Kidney capillary endothelial cell (primary cell): ENCODE measurements at regions not wholly inside any gene's neighbourhood (a gene's known extent, or its start where the extent isn't known, plus 50 kb on each side); places are given as distances from the start of the nearest gene placed in this dataset.
A peak's percentile ranks its signal among the peaks of the same experiment; 100 is the strongest.

Experiments
- DNase-seq: peaks from one replicate; pipeline ENCODE4 v3.0.0-alpha.2; 2018; ENCODE audit warnings: low spot score

- no peak for DNase-seq
Observed at GRCh38 chr1:58862728-58863385, 79.0 kb upstream of the JUN start.

DNA sequence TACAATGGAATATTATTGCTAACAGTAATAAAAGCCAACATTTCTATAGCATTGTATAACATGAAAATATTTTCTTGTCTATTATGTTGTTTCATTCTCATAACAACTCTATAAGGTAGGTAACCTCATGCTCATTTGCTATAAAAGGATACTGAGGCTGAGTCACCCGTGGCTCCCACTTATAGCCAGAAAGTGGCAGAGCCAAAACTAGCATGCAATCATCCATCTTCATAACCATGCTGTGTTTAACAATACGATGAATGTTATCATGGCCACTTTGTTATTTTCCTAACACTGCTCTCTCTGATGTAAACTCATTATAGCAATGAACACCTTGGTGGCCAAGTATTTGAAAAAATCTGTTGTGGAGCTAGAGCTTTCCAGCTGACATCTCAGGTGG is 80.8 kb upstream of the JUN start:
- no peak for DNase-seq

GRCh38 chr1:58866578-58866977 is 82.7 kb upstream of the JUN start:
- no peak for DNase-seq

- DNase-seq = no peak
Observed at GRCh38 chr1:58869638-58870297, 85.9 kb upstream of the JUN start.

- DNase-seq = no peak
Observed at GRCh38 chr1:58870298-58870676, 86.4 kb upstream of the JUN start.

- no peak for DNase-seq
Observed at GRCh38 chr1:58874342-58874741, 90.5 kb upstream of the JUN start.

DNA sequence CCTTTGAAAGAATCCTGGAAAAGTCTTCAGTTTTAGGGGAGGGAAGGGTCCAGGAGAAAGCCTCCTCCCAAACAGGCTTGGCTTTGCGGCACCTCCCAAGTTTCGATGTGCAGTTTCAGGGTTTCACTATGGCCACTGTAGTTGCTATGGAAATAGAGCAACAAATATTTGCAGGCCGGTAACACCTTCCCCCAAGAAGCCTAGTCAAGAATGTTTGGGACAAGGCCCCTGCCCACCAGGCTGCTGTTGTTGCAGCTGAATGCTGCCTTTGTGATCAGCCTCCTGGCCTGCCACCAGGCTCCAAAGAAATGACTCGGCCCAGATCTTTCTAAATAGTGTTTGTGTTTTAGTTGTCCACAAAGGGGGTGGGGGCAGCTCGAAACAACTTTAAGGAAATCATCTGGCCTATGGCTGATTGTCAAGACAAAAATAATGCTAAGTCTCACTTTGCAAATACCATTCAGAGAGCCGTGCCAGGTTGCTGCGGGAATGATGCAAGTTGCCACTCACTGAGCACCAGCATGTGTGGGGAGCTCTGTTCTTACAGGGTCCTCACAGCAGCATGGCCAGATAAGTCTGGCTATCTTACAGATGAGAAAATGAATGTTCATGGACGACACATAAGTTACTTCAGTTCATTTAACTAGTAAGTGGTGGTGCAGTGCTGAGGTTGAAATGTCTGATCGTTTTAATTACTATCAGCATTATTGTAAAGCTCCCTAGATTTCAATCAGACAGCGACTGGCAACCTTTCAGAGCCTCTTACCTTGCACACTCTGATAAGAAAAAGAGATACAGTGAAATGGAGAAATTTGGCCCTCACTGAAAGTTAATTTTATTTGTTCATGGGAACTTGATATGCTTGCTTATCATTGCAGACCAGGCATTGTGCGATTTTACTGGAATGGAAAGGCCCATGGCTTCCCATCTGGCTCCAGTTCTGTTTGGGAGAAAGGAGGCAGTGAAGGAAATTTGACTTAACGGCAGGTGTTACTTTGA is 91.2 kb upstream of the JUN start:
- DNase-seq = no peak

DNA sequence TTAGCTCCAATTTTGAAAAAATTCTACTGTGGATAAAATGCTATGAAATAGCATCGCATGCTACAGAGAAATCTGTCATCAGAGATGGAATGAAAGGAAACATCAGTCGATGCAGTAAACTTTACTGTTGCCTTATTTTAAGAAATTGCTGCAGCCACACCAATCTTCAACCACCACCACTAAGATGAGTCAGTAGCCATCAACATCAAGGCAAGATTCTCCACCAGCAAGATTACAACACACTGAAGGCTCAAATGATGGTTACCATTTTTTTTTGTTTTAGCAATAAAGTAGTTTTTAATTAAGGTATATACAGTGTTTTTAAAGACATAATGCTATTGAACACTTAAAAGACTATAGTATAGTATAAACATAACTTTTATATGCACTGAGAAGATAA is 95.6 kb upstream of the JUN start:
- DNase-seq = no peak

- no peak for DNase-seq
Observed at GRCh38 chr1:58880592-58880991, 96.7 kb upstream of the JUN start.

DNA sequence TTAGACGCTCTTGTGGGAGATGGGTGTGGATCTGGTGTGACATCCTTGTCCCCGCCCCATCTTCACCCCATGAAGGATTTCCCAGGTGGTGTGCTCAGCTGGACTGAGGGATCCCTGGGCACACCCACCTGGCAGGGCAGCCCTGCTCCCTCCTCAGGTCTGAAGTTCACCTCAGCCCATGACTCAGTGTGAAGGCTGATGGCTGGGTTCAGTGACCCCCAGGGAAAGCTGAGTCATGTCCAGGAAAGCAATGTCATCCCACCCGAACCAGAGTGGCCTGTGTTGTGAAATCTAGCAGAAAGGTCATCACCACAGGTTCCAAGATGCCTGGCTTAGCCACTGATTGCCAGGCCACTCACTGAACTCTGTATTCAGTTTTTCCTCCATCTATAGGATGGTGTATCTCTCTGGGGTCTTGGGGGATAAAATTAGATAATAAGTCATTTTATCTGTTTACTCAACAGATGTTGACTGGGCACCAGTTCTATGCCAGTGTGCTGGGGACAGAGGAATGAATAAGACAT is 97.7 kb upstream of the JUN start:
- peak; percentile 75 for DNase-seq

DNA sequence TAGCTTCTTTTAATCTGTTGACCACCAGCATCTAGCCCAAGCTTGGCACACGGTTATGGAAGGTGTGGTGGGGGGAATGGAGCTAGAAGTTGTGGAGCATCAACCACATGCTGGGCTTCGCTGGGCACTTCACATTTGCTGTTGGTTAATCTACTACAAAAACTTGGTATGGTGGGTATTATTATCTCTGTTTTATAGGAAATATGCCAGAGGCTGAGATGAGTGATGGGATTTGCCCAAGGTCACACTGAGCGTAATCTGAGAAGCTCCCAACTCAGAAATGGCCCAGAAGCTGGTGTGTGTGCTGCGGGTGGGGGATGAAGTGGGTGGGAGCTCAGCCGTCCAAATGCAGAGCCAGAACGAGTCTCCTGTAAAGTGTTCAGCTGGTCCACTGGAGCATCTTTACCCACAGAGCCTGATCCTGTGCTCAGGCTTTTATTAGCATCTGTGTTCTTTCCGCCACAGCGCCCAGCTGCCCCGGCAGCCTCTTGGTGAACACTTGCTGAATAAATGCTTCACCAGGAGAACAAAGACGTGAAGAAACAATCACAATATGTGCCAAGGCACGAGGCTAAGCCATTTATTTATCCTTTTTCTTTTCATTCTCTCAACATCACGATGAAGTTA is 98.6 kb upstream of the JUN start:
- no peak for DNase-seq

DNA sequence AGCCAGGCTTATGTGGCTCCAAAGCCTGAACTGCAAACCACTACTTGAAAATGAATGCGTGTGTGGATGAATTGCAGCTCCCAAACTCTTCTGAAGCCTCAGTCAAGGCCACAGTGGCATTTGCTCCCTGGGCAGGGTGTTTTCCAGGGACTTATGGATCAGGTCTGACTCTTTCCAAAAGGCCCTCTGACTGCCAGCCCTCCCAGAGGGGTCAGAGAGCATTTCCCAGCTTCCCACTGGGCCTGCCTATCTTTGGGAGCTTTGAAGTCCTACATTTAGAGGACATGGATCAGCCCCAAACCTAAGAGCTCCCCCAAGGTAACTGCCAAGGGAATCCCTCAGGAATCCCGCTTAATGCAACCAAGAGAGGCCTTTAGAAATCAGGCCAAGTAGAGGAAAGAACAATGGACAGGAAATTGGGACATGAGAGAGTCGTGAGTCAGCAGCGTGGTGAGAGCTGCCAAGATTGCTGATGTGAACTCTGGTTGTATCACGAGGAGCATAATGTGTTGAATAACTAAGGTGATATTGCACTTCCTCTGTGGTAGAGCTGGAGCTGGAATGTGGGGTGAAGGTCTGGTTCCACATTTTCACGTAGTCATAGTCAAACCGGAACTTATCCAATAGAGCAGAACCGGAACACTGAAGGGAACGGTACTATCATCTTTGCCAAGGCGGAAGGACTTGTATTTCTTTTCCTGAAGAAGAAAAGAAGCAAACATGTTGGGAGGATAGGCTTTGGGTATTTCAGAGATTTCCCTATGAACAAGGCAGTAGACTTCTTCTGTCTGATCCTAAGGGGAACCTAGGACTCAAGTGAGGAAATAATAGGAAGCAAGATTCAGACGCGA is 99.4 kb upstream of the JUN start:
- peak; percentile 100 for DNase-seq

- peak; percentile 85 for DNase-seq
Observed at GRCh38 chr1:58883888-58884482, 100.1 kb upstream of the JUN start.

- DNase-seq = no peak
Observed at GRCh38 chr1:58884706-58885661, 101.1 kb upstream of the JUN start.

DNA sequence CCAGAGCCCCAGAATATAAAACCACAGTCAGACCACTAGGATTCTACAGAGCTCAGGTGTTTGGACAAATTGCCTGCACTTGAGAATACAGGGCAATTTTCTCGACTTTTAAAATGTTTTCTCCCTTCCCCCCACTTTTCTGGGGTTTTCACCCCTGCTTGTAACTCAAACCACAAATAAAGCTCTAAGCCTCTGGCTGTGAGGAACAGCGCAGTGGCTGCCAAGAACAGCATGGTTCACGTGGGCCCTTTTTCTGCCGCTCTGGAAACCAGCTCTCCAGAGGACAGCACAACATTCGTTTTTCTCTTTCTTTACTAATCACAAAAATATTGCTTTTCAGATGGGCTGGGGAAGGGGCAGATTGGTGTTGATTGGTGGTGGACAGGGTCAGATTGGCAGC is 102.2 kb upstream of the JUN start:
- no peak for DNase-seq

DNA sequence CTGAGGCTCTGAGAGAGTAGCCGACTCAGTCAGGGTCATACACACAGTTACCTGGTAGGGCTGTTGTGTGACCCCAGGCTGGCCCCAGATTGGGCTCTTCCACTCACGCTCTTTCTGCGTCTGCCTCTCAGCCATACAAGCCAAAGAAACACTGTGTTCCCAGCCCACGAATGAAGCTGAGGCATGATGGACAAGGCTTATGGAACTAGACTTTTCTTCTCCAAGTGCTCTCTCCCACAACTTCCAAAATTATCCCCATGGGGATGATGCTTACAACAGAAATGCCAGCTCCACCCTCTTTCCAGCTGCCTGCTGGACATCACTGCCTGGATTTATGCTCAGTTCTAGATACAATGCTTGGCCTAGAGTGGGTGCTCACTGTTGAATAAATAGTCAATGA is 102.8 kb upstream of the JUN start:
- DNase-seq = no peak

DNA sequence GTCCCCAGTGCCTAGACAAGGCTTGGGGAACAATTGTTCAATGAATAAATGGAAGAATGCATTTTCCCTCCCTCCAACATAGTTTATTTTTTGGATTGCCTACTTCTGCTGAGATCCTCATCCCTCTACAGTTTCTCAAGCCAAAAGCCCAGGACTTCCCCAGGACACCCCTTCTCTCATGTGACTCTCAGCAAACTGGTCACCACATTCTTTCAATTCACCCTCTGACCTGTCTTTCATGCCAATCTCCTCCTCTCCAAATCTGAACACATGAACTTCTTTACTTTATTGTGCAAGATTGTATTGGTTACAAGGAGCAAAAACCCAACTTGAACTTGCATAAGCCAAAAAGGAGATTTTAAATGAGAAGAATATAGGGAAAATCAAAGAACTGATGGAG is 103.2 kb upstream of the JUN start:
- DNase-seq = no peak

GRCh38 chr1:58888833-58889232 is 105.0 kb upstream of the JUN start:
- peak; percentile 52 for DNase-seq

DNA sequence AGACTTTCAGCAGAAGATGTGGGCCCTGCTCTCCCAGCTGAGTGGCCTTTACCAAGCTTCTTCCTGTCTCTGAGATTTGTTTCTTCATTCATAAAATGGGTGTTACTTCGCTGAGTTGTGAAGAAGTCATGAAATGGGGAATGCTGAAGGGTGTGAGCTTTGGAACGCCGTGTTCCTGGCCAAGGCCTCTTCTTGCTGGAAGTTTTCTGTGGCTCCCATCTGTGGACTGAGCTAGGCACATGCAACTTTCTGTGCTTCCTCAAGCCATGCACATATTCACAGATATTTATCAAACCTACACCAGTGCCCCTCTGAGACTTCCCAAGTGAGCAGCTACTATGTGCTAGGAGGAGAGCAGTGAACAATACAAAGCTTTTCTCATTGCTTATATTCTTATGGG is 106.3 kb upstream of the JUN start:
- no peak for DNase-seq

GRCh38 chr1:58890609-58891008 is 106.8 kb upstream of the JUN start:
- DNase-seq = no peak
